ENCODE measurements at regions not wholly inside any gene's neighbourhood (a gene's known extent, or its start where the extent isn't known, plus 50 kb on each side); places are given as distances from the start of the nearest gene placed in this dataset.

GRCh38 chr4:128658214-128658631 is 151.3 kb upstream of the JADE1 start:
- TF ChIP-seq CTCF (IDR thresholded peaks at IDR 0.05) (no peak), POLR2A (IDR thresholded peaks at IDR 0.05) (no peak)
